HL-60 (cell line): ENCODE measurements at regions not wholly inside any gene's neighbourhood (a gene's known extent, or its start where the extent isn't known, plus 50 kb on each side); places are given as distances from the start of the nearest gene placed in this dataset.

ENCODE experiments used
- CTCF ChIP-seq: IDR thresholded peaks from one replicate; pipeline ENCODE4 v1.5.1; 2011; ENCODE audit warnings: low read length, control low read depth, inconsistent platforms; ENCODE audit not compliant: insufficient read depth
- POLR2AphosphoS5 ChIP-seq: IDR thresholded peaks from 2 replicates; pipeline ENCODE4 v1.6.1; 2012; ENCODE audit warnings: low read depth
- REST ChIP-seq: IDR thresholded peaks from 2 replicates; pipeline ENCODE4 v1.6.1; 2012; ENCODE audit warnings: low read depth; ENCODE audit not compliant: insufficient replicate concordance

GRCh38 chr16:85248342-85248741 is 136.1 kb upstream of the CIBAR2 start:
- no peak for TF ChIP-seq CTCF
- no peak for TF ChIP-seq POLR2AphosphoS5
- no peak for TF ChIP-seq REST
